ENCODE measurements at regions not wholly inside any gene's neighbourhood (a gene's known extent, or its start where the extent isn't known, plus 50 kb on each side); places are given as distances from the start of the nearest gene placed in this dataset.

- ATAC-seq (ENCODE audit: low read depth), result no peak
- Histone ChIP-seq H2BK5ac (ENCODE audit: low read depth, low read length, poor library complexity, severe bottlenecking) (no peak overlapping the region), H3K27me3 (ENCODE audit: control insufficient read depth, insufficient read depth, low read length) (no peaks in the 10 kb centered on the region), H3K9me1 (ENCODE audit: insufficient read depth, low read length) (no peaks in the 10 kb centered on the region), H3K4me1 (ENCODE audit: control insufficient read depth, insufficient read depth, low read length) (no peaks in the 10 kb centered on the region), H3K9ac (ENCODE audit: low read depth, low read length) (no peak overlapping the region), H3K27ac (ENCODE audit: insufficient read depth, low read length) (no peak overlapping the region), H2BK15ac (ENCODE audit: low read depth, low read length) (no peak overlapping the region), H3K18ac (ENCODE audit: low read depth, low read length) (no peak overlapping the region), H3K9me3 (ENCODE audit: control insufficient read depth, insufficient read depth, low read length) (peaks cover 28% of the 10 kb centered on the region), H2BK20ac (ENCODE audit: low read depth, low read length) (no peak overlapping the region), H4K20me1 (ENCODE audit: insufficient read depth, low read length) (no peaks in the 10 kb centered on the region), H4K8ac (ENCODE audit: low read depth in 2 of 2, low read length in 2 of 2) (no peak overlapping the region), H3K4me2 (ENCODE audit: low read depth, low read length) (no peak overlapping the region), H3K4me3 (ENCODE audit: insufficient read depth, low read depth, low read length) (no peak overlapping the region), H3K79me1 (ENCODE audit: low read depth in 1 of 2, low read length in 2 of 2) (no peaks in the 10 kb centered on the region), H4K91ac (ENCODE audit: insufficient read depth, low read depth, low read length) (no peak overlapping the region), H4K5ac (ENCODE audit: low read depth, low read length) (no peak overlapping the region), H3K23ac (ENCODE audit: low read depth, low read length) (no peak overlapping the region), H3K4ac (ENCODE audit: low read depth, low read length) (no peak overlapping the region), H3K14ac (replicated peaks; ENCODE audit: low read depth, low read length) (no peak overlapping the region), H3K36me3 (ENCODE audit: control insufficient read depth, insufficient read depth, low read length) (no peaks in the 10 kb centered on the region), H3K56ac (ENCODE audit: extremely low read depth, insufficient read depth, low read length) (no peak overlapping the region), H2AFZ (replicated peaks; ENCODE audit: low read length, poor library complexity) (no peak overlapping the region), H2AK5ac (ENCODE audit: low read depth, low read length) (no peak overlapping the region), H2AK9ac (replicated peaks; ENCODE audit: low read depth, low read length, poor library complexity) (no peak overlapping the region), H2BK120ac (ENCODE audit: low read depth, low read length) (no peak overlapping the region)
- DNase-seq, result no peak
- POLR2A ChIA-PET (ENCODE audit: unreplicated experiment), result no interaction called here
- TF ChIP-seq MAZ (IDR thresholded peaks at IDR 0.05; ENCODE audit: borderline replicate concordance, low read depth, low read length) (no peak), CTCF (conservative IDR thresholded peaks at IDR 0.05; ENCODE audit: low read depth, low read length) (no peak), FOS (IDR thresholded peaks at IDR 0.05; ENCODE audit: low read depth, low read length) (no peak), RCOR1 (IDR thresholded peaks at IDR 0.05; ENCODE audit: insufficient replicate concordance, low read length) (no peak), CHD1 (IDR thresholded peaks at IDR 0.05; ENCODE audit: low read depth, low read length) (no peak), SMC3 (IDR thresholded peaks at IDR 0.05; ENCODE audit: low read depth, low read length) (no peak), BHLHE40 (IDR thresholded peaks at IDR 0.05; ENCODE audit: low read depth, low read length) (no peak), MAFK (IDR thresholded peaks at IDR 0.05; ENCODE audit: low read depth, low read length) (no peak)
- in situ Hi-C loops (cut with MboI; ENCODE audit: low sequenced_read_pairs), result no loop called here
- dilution Hi-C loops (cut with HindIII; ENCODE audit: low sequenced_read_pairs, unreplicated experiment), result no loop called here
- BruUV-seq (replicated peaks), result no TSS peak
- intact Hi-C loops (cut with micrococcal nuclease), result no loop called here
- CTCF ChIA-PET, result no interaction called here
- no CpG with 5 or more reads among the region's 7 CpGs for WGBS, 2 experiments (ENCODE audit: extremely low coverage in 2 of 2, insufficient read length in 1 of 2)
Observed at GRCh38 chr16:5415123-5415522, 317.5 kb upstream of the EEF2KMT start.
